ENCODE measurements at regions not wholly inside any gene's neighbourhood (a gene's known extent, or its start where the extent isn't known, plus 50 kb on each side); places are given as distances from the start of the nearest gene placed in this dataset.

DNA sequence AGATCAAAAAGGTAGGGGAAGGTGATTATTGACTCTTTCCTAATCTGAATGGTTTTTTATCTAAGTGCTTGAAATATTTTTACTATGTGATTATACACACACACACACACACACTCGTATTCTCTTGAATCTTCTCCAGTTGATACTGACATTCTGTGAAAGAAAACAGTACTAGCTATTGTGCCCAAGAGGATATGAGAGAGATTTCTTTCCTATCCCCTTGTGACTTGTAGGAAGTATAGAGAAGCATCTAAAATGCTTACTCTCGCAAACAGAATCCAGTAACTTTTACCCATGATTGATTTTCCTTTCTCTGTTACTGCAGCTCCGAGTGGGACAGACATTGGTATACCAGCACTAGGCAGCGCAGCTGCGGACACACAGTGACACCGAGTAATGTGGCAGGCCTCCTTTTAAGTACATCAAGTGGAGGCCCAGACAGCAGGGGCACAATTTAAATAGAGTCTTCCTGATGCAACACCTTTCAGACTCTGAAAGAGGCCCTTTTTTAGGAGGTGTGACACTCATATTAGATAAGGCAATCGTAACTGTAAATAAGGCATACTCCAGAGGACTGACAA lies 421.0 kb upstream of the CNTN4 start:
- Mint-ChIP-seq H3K4me3 (no peak overlapping the region), H3K27ac (no peak overlapping the region), H3K36me3 (no peaks in the 10 kb centered on the region), H3K27me3 (peaks cover 2% of the 10 kb centered on the region), H3K9me3 (peaks cover 9% of the 10 kb centered on the region), H3K4me1 (no peaks in the 10 kb centered on the region)
- DNase-seq (ENCODE audit: low spot score in 2 of 2) (no peak), ATAC-seq (ENCODE audit: low read depth) (no peak)

GRCh38 chr3:1692428-1692827 lies 406.2 kb upstream of the CNTN4 start:
- ATAC-seq (ENCODE audit: low read depth) (no peak), DNase-seq (ENCODE audit: low spot score in 2 of 2) (no peak)
- peaks cover 5% of the 10 kb centered on the region for H3K9me3 Mint-ChIP-seq
- H3K4me3 Mint-ChIP-seq = no peak overlapping the region
- no peaks in the 10 kb centered on the region for H3K4me1 Mint-ChIP-seq
- no peaks in the 10 kb centered on the region for H3K36me3 Mint-ChIP-seq
- H3K27ac Mint-ChIP-seq = no peak overlapping the region
- no peaks in the 10 kb centered on the region for H3K27me3 Mint-ChIP-seq

DNA sequence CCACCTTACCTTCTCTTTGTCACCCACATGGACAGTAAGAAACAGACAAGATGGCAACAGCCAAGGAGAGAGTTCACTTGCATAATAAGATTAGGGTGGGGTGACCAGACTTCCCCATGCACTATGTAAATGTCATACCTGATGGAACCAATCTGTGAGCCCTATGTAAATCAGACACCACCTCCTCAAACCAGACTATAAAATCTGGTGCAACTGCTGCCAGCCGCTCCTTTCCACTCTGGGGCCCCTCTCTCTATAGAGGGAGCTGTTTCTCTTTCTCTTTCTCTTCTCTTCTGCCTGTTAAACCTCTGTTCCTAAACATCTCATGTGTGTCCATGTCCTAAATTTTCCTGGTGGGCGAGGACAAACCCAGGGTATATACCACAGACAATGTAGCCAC lies 405.5 kb upstream of the CNTN4 start:
- Mint-ChIP-seq H3K27me3 (no peaks in the 10 kb centered on the region), H3K4me3 (no peak overlapping the region), H3K27ac (no peak overlapping the region), H3K9me3 (peaks cover 5% of the 10 kb centered on the region), H3K4me1 (no peaks in the 10 kb centered on the region), H3K36me3 (no peaks in the 10 kb centered on the region)
- DNase-seq (ENCODE audit: low spot score in 2 of 2) = no peak
- ATAC-seq (ENCODE audit: low read depth) = no peak

DNA sequence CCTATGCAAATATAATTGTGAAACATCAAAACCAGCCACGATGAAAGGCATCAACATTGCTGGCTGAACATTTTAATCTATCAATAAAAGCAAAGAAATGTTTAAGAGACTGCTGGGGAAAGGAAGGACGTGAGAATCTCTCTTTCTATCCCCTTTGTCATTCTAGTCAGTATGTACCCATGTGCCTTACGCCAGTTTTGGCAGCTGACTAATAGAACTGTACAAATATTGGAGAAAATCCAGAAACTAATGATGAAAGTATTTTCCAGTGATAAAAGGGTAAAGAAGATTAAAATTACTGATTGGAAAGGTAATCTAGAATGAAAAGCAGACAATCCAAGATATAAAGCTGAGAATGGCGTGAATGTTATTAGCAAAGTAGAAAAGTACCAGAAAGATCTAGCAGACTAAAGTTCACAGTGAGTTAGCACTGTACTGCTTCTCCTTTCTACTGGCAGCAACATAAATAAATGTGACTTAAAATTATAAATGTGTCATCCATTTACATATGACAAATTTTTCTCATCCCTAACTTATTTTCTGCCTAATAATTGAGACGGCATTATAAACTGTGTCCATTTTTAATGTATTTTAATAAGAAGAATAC lies 401.9 kb upstream of the CNTN4 start:
- Mint-ChIP-seq H3K27ac (no peak overlapping the region), H3K4me1 (no peaks in the 10 kb centered on the region), H3K9me3 (peaks cover 5% of the 10 kb centered on the region), H3K36me3 (no peaks in the 10 kb centered on the region), H3K4me3 (no peak overlapping the region), H3K27me3 (no peaks in the 10 kb centered on the region)
- DNase-seq (ENCODE audit: low spot score in 2 of 2) (no peak), ATAC-seq (ENCODE audit: low read depth) (no peak)

DNA sequence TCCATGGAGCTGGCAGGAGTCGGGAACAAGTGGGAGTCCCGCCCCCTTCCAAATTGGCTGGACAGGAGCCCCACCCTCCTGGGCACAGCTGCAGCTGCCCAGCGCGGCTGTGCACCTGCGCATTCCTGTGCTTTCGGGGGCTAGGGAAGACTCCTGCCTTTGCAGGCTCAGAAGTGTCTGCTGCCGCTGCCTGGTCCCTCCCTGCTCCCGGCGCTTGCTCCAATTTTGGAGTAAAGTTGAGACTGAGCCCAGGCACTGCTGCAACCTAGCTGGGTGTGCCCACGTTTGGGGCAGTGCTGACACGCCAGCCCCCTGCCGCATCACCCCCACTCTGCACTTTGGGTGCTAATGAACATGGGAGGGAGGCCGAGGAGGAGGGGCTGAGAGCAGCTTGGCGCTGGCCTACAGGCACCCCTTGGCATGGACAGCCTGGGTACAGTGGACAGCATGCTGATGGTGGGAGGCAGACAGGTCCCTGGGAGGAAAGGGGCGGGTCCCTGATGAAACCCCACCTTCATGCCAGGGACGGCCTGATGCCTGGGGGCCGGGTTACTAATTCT lies 399.2 kb upstream of the CNTN4 start:
- no peak overlapping the region for H3K27ac Mint-ChIP-seq
- DNase-seq (ENCODE audit: low spot score in 2 of 2) (no peak), ATAC-seq (ENCODE audit: low read depth) (no peak)
- no peaks in the 10 kb centered on the region for H3K4me1 Mint-ChIP-seq
- no peaks in the 10 kb centered on the region for H3K36me3 Mint-ChIP-seq
- H3K4me3 Mint-ChIP-seq = no peak overlapping the region
- no peaks in the 10 kb centered on the region for H3K27me3 Mint-ChIP-seq
- H3K9me3 Mint-ChIP-seq = peaks cover 2% of the 10 kb centered on the region

DNA sequence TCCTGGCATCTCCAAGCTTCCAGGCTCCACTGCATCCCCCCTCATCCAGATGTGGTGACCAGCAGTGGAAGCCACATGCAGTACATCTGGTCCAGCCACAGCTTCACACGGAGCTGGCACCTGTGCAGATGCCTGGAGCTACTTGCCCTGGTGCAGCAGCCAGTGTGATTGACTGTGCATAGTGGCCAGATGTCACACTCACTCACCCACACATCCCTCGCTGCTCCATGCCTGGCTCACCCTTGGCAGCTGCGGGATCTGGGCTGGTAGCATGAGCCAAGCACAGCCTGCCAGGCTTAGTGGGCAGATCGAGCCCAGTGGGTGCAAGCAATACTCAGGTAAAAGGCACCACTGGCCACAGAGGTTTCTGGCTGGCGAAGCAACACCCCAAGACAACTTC lies 398.0 kb upstream of the CNTN4 start:
- Mint-ChIP-seq H3K9me3 (no peaks in the 10 kb centered on the region), H3K27me3 (no peaks in the 10 kb centered on the region), H3K36me3 (no peaks in the 10 kb centered on the region), H3K4me1 (no peaks in the 10 kb centered on the region), H3K27ac (no peak overlapping the region), H3K4me3 (no peak overlapping the region)
- no peak for DNase-seq (ENCODE audit: low spot score in 2 of 2)
- no peak for ATAC-seq (ENCODE audit: low read depth)

- Mint-ChIP-seq H3K4me1 (no peaks in the 10 kb centered on the region), H3K27me3 (no peaks in the 10 kb centered on the region), H3K9me3 (peaks cover 2% of the 10 kb centered on the region)
Observed at GRCh38 chr3:1703169-1703568, 395.5 kb upstream of the CNTN4 start.

DNA sequence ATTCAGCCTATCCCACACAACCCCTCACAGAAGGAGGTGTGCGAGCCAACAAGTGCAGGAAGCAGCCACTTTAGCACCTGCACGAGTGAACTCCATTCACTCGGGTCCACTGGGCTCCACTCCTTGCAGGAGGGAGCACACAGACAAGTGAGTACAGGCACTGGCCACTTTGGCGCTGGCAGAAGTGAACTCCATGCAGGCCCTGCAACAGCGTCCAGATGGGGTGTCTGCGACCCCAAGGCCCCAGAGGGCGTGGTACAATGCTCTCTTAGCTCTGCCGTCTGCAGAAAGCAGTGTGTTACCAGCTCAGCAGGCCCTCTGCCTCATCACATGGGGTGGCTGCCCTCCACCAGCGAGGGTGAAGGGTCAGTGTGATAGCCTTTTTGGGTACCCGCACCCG lies 388.0 kb upstream of the CNTN4 start:
- Mint-ChIP-seq H3K27me3 (no peaks in the 10 kb centered on the region), H3K36me3 (no peaks in the 10 kb centered on the region), H3K4me3 (no peak overlapping the region)

More at GRCh38 chr3:1703169-1703568, 395.5 kb upstream of the CNTN4 start:
- no peak for DNase-seq (ENCODE audit: low spot score in 2 of 2)
- no peaks in the 10 kb centered on the region for H3K36me3 Mint-ChIP-seq
- H3K4me3 Mint-ChIP-seq = no peak overlapping the region
- no peak overlapping the region for H3K27ac Mint-ChIP-seq
- ATAC-seq (ENCODE audit: low read depth) = no peak

DNA sequence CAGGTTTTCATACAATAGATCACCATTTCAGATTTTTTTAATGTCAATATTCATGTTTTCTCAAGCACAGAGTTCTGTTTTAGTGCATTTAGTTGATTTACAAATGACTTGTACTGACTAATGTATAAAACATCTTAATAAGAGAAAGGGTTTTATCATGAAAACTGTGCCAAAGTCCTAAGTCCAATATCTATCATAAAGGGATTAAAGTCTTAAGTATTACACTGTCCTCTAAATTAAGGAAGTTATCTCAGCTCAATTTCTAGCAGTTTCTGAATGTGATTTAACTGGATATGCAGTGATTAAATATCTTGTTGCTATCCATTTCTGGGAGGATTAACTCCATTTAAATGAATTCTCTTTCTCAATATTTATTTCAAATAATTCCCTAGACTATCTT lies 381.1 kb upstream of the CNTN4 start:
- Mint-ChIP-seq H3K36me3 (no peaks in the 10 kb centered on the region), H3K9me3 (no peaks in the 10 kb centered on the region), H3K27me3 (no peaks in the 10 kb centered on the region), H3K4me1 (no peaks in the 10 kb centered on the region), H3K27ac (no peak overlapping the region), H3K4me3 (no peak overlapping the region)
- ATAC-seq (ENCODE audit: low read depth) (no peak), DNase-seq (ENCODE audit: low spot score in 2 of 2) (no peak)

More for the DNA sequence above, 388.0 kb upstream of the CNTN4 start:
- ATAC-seq (ENCODE audit: low read depth) (no peak), DNase-seq (ENCODE audit: low spot score in 2 of 2) (no peak)
- peaks cover 2% of the 10 kb centered on the region for H3K9me3 Mint-ChIP-seq
- no peaks in the 10 kb centered on the region for H3K4me1 Mint-ChIP-seq
- H3K27ac Mint-ChIP-seq = no peak overlapping the region

DNA sequence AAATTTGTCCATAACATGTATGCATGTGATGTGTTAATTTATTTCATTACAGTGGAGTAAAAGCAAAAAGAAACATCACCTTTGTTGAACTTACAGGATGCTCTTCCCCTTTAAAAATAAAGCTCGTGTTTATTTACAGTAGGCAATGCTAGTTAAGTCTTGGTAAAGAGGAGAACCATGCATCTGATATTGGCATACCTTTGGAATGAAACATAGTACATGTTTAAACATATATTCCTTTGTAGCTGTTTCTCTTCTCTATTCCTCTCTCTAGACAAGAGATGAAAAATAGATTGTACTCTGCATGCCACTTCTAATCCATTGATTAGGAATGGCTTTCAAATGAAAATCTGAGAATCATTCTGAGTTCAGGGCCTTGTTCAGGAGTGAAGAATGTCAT lies 374.9 kb upstream of the CNTN4 start:
- Mint-ChIP-seq H3K27ac (no peak overlapping the region), H3K4me1 (no peaks in the 10 kb centered on the region), H3K4me3 (no peak overlapping the region), H3K27me3 (no peaks in the 10 kb centered on the region), H3K36me3 (no peaks in the 10 kb centered on the region), H3K9me3 (no peaks in the 10 kb centered on the region)
- ATAC-seq (ENCODE audit: low read depth) (no peak), DNase-seq (ENCODE audit: low spot score in 2 of 2) (no peak)

- Mint-ChIP-seq H3K4me1 (no peaks in the 10 kb centered on the region), H3K9me3 (peaks cover 3% of the 10 kb centered on the region), H3K4me3 (no peak overlapping the region), H3K27ac (no peak overlapping the region), H3K36me3 (no peaks in the 10 kb centered on the region), H3K27me3 (no peaks in the 10 kb centered on the region)
- no peak for DNase-seq (ENCODE audit: low spot score in 2 of 2)
- ATAC-seq (ENCODE audit: low read depth) = no peak
Observed at GRCh38 chr3:1726741-1727140, 371.9 kb upstream of the CNTN4 start.

DNA sequence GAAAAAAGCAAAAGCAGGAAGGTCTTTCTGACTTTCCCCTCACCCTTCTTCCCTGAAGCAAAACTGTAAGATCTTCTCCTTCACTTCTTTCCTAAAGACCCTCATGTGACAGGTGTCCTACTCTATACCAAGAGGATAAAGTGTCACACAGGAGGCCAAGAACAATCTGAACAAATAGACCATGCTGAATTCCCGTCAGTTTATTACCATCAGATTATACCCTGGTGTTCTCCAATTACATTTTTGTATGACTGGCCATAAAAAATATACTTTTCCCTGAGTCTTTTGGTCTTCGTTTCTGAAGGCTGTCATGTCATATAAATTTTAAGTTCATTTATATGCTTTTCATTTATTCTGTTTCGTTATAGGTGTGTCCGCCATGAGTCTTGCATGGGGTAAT lies 371.4 kb upstream of the CNTN4 start:
- H3K9me3 Mint-ChIP-seq = peaks cover 3% of the 10 kb centered on the region
- H3K4me3 Mint-ChIP-seq = no peak overlapping the region
- no peaks in the 10 kb centered on the region for H3K36me3 Mint-ChIP-seq
- H3K4me1 Mint-ChIP-seq = no peaks in the 10 kb centered on the region
- H3K27ac Mint-ChIP-seq = no peak overlapping the region
- H3K27me3 Mint-ChIP-seq = no peaks in the 10 kb centered on the region
- no peak for ATAC-seq (ENCODE audit: low read depth)
- DNase-seq (ENCODE audit: low spot score in 2 of 2) = no peak

- Mint-ChIP-seq H3K36me3 (no peaks in the 10 kb centered on the region), H3K27ac (no peak overlapping the region), H3K27me3 (no peaks in the 10 kb centered on the region), H3K4me1 (no peaks in the 10 kb centered on the region), H3K4me3 (no peak overlapping the region), H3K9me3 (peaks cover 3% of the 10 kb centered on the region)
- DNase-seq (ENCODE audit: low spot score in 2 of 2) (no peak), ATAC-seq (ENCODE audit: low read depth) (no peak)
Observed at GRCh38 chr3:1728510-1728909, 370.2 kb upstream of the CNTN4 start.

DNA sequence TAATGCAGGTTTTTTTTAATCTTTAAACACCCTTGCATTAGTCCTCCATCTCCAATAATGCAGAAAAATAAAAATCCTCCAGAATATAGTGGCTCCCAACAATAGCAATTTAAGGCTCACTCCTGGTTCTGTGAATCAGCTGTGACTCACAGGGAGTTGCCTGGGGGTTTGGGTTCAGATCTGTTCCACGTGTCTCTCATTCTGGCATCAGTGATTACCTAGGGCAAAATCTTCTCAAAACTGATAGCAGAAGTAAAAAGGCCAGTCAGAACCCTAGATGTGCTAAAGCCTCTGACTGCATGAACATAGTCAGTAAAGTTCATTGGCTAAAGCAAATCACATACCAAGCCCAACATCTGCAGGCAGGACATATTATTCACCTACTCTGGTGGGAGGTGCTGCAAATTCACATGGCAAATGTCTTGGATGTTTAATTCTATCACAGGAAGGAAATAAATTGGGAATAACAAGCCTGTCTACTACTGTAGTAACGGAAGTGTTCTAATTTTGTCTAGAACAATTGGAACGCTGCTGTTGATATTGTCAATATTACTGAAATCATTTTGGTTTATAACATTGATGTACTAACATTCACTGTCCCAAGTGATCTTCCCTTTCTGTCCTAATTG lies 364.1 kb upstream of the CNTN4 start:
- DNase-seq (ENCODE audit: low spot score in 2 of 2) = no peak
- no peak for ATAC-seq (ENCODE audit: low read depth)
- H3K36me3 Mint-ChIP-seq = no peaks in the 10 kb centered on the region
- H3K4me3 Mint-ChIP-seq = no peak overlapping the region
- peaks cover 3% of the 10 kb centered on the region for H3K9me3 Mint-ChIP-seq
- no peak overlapping the region for H3K27ac Mint-ChIP-seq
- H3K4me1 Mint-ChIP-seq = no peaks in the 10 kb centered on the region
- no peaks in the 10 kb centered on the region for H3K27me3 Mint-ChIP-seq

DNA sequence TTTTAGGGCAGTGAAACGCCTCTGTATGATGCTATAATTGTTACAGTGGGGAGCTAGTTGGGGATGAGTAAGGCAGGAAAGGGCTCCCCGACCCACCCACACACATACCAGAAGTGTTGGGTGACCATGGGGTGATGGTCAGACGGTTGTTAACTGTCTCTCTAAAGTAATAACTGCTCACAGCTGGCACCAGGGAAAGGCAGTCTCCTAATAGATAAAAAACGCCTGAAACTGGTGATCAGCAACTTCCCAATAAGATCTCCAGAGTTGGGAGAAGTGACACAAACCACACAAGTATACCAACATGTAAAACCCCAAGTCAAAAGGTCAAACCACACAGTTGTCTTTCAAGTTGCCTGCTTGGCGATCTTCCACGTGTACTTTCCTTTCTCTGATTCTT lies 346.5 kb upstream of the CNTN4 start:
- Mint-ChIP-seq H3K4me3 (no peak overlapping the region), H3K27me3 (no peaks in the 10 kb centered on the region), H3K27ac (no peak overlapping the region), H3K36me3 (no peaks in the 10 kb centered on the region), H3K4me1 (no peaks in the 10 kb centered on the region), H3K9me3 (peaks cover 3% of the 10 kb centered on the region)
- ATAC-seq (ENCODE audit: low read depth) (no peak), DNase-seq (ENCODE audit: low spot score in 2 of 2) (no peak)
